NCI-H1417 (cell line): ENCODE measurements at regions not wholly inside any gene's neighbourhood (a gene's known extent, or its start where the extent isn't known, plus 50 kb on each side); places are given as distances from the start of the nearest gene placed in this dataset.
"Not testable (repeated sequence)": the region's sequence is repeated elsewhere in the genome, so short reads cannot be mapped to it uniquely, and the experiment has no call there.

ENCODE experiments used
- DNase-seq, 3 experiments: peaks; one replicate each; lab custom pipeline; 2025; lab: John Stamatoyannopoulos, UW

DNA sequence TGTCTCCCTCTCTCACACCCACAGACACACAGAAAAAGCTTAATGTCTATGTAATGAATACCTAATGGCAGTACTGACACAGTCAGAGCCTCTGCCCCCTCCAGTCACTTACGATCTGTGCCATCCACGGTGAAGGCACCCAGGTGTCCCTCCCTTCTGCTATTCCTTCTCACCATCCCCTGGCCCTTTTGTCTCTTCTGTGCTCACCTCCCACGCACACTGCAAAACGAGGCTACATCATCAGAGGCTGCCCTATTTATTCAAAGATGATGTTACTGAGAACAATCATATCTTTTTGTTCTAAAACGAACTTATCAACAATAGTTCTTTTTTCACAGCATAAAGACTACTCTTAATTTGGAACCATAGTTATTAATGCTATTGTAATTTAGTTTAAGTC, 246.9 kb upstream of the MKLN1 start:
- no peak for DNase-seq

DNA sequence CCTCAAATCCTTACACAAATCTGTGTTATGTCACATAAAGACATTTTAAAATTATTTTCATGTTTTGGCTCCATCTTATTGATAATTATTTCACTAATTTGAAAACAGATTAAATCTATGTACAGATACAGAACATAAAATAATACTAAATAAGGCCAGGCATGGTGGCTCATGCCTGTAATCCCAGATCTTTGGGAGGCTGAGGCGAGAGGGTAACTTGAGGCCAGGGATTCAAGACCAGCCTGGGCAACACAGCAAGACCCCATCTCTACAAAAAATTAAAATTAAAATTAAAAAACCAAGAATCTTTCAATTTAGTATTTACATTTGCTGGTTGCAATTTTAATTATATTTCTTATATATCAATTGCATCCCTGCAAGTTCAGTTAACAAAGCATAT, 246.4 kb upstream of the MKLN1 start:
- no peak for DNase-seq

DNA sequence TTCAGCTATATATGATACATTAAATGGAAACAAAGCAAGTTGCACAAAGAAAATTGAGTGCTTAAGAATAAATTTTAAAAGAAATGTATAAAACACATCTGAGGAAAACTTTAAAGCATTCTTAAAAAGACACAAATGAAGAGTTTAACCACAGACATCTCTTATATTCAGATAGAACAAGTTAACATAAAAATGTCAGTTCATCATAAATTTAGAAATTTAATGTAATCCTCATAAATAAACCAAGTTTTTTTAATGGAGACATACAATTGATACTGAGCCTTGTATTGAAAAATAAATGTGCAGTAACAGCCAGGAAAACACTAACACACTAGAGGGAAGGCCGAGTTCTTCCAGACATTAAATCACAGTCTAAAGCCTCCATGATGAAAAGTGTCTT, 243.9 kb upstream of the MKLN1 start:
- DNase-seq: no peak

DNA sequence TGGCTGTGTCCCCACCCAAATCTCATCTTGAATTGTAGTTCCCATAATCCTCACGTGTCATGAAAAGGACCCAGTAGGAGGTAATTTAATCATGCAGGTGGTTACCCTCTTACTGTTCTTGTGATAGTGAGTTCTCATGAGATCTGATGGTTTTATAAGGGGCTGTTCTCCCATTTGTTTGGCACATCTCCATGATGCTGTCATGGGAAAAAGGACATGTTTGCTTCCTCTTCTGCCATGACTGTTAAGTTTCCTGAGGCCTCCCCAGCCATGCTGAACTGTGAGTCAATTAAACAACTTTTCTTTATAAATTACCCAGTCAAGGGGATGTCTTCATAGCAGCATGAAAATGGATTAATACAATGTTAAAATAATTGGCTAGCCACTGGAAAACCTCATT, 243.3 kb upstream of the MKLN1 start:
- not testable (repeated sequence) for DNase-seq

DNA sequence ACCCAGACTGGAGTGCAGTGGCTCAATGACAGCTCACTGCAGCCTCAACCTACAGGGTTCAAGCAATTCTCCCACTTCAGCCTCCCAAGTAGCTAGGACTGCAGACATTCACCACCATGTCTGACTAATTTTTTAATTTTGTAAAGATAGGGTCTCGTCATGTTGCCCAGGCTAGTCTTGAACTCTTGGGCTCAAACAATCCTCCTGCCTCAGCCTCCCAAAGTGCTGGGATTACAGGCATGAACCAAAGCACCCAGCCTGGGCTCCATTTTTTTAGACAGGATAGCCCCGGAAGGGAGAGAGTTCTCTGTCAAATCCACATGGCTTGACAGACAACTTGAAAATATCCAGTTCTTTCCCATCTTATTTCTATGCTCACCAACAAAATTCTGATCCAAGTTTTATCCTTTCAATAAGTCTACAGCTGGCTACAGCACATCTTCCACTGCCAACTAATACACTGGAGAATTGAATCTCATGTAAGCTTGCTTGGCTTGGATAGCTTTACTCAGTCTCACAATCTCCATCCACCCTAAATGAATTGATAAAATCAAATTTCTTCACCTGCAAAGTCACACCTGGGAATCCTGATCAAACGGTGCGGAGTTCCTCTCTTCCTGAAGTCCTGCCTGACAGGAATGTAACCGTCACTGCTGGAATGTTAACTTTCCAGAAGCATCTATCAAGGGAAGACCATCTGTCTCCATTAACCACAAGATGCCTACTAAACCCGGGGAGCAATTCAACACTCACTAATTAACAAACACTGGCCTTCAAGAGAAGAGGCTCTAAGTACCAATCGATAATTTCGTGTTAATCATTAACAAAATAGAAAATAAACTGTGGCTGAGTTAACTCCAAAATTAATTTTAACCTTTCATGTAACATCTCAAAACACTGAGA, 239.7 kb upstream of the MKLN1 start:
- no peak for DNase-seq

DNA sequence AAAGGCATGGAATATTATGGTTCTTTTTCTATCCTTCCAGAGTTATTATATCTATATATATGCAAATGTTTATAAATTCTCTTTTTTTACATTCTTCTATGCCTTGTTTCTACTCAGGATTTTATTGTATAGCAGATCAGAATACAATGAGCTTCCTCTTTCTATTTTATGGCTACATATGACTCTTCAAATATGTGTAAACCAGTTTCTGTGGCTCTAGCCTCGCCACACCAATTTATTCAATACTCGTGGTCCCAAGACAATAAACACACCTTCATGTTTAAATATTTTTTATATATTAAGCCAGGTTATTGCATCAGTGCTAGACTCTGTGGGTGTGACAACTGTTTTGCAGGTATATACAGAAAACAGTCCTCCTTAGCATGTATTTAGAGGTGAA, 237.5 kb upstream of the MKLN1 start:
- DNase-seq: no peak

DNA sequence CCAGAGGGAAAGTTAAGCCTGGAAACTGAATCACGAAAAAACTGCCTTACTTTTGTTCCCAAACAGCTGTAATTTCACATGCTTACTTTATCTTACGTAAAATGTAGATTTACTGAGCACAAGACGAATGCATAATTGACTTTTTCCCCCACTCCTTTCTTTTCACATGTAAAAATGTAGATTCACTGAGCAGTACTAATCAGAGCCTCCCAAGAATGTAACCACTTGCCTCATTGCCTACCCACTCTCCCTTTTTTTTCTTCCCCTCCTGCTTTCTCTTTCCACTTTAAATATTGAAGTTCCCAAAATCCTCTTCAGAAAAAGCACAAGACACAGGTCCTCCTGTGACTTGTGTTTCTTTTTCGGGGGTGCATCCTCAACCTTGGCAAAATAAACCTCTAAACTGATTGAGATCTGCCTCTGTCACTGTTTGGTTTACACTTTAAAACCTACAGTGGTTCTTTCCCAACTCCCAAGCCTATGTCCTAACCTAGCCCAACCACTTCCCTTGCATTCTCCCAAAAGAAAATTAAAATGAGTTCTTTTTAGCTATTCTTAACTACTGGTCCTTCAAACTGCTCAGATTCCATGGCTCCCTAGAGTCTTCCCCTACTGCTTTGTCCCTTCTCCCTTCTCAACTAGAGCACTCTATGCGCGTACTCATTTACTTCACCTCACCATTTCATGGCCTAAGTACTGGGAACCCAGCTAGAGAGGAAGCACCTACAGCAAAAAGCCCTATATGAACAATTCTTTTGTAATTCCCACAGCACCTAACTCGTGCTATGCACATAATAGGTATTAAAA, 236.6 kb upstream of the MKLN1 start:
- DNase-seq: no peak

DNA sequence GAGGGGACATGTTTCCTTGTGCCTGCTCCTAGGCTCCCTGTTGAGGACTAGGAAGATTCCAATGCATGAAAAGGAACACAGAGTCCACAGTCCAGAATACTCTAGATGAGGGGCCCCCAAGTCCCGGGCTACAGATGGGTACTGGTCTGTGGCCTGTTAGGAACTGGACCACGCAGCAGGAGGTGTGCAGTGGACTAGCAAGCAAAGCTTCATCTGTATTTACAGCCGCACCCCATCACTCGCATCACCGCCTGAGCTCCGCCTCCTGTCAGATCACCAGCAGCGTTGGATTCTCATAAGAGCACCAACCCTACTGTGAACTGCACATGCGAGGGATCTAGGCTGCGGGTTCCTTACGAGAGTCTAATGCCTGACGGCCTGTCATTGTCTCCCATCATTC, 233.0 kb upstream of the MKLN1 start:
- no peak for DNase-seq

DNA sequence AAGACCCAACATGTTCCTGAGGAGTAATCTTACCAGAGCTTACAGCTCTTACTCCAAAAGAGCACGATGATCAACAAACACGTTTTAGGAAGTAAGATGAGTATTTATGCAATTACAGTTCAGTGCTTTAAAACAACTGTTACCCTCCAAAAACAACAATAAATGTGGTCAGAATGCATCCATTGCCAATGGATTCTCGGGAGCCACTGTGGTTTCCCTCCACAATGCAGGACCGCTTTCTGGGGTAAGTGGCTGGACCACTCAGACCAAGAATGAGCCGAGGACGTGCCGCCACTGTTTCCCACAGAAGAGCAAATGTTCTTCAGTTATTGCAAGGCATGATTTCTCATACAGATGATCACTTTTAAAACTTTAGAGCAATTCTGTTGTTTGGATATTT, 232.3 kb upstream of the MKLN1 start:
- DNase-seq: no peak

DNA sequence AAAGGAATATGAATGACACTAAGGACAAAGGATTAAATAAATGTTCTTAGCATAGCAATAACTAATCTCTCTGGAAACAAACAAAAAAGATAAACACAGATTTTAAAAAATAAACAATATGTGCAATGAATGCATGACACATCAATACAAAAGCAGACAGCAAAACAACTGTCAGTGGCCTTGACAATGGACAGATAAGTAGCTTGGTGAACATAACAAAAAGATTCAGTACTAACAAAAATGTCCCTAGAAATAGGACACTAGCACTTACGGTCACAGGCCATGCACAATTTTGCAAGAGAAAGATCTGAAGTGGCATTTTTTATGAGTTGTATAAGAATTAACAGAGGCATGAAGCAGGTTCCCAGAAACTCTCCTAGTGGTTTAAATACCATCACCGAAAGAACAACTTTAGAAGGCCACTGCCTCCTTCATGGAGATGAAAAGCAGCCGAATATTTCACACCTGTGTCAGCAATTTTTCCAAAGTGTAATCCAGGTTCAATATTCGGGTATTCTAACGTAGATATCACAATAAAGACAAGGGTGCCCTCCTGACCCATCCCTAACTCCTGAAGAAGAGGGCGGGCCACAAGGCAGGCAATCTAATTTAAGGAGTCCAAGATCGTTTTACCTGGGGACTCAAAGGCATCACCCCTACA, 231.3 kb upstream of the MKLN1 start:
- DNase-seq: no peak

DNA sequence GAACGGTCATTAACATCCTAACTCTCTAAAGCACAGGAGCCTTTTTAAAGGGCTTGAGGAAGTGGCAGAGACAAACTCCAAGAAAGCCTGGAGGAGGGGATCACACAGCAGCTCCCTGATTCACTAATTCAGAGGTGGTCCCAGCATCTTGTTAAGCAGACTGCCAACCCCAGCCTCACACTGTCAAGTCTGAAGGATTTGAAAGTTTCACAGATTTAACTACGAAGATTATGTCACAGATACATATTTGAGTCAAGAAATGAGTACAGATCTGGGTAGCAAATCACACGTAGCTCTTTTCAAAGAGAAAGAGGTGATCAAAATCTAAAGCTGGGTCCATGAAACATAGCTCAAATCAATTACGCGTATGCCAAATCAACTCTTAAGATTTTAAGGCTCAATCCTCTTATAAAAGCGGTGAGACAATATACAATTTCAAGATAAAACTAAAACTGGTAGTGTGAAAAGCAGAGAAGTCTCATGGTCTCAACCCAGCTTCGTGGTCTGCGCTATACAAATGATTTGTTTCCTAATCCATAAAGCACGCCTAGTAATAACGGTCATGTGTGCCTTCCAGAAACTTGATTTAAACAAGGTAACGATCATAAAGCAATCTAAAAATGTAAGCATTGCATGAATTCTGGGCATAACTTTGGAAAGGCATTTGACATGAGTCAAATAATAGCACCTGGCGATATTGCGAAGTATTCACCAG, 229.9 kb upstream of the MKLN1 start:
- no peak for DNase-seq

DNA sequence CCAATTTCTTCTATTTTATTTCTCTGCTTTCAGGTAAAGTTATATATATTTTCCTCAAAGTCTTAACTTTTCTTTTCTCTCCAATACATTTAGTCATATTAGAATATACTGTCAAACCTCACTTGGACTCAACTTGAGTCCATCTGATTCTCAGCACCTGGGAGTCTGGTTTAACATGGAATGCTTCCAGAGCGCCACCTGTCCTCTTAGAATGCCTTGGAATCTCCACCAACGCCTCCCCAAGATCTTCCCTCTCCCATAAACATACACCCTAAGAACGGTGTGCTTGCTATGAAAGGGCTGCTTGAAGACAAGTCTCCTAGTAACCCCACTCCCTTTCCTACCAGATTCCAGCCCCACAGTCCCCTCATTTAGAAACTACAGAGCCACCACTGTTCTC, 229.1 kb upstream of the MKLN1 start:
- no peak for DNase-seq

DNA sequence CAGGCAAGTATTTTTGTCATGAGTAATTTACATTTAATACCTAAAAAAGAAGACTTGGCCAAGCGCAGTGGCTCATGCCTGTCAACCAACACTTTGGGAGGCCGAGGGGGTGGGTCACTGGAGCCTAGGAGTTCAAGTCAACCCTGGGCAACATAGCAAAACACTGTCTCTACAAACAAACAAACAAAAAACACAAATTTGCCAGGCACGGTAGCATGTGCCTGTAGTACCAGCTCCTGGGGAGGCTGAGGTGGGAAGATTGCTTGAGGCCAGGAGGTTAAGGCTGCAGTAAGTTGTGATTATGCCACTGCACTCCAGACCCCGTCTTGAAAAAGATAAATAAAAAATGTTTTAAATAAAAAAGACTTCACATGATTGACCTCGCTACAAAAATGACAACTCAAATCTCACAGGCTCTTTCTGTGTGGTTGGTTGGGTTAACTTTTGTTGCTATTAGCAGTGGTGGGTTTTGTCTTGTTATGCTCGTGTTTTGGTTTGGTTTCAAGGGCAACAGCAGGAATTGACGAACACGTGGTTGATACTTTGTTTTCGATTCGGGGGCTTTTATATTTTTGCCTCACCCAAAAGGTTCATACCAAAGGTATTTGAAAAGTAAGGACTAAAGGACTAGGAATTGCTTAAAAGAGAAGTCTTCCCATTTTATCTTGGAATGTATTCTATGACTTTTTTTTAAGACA, 227.2 kb upstream of the MKLN1 start:
- DNase-seq: no peak

DNA sequence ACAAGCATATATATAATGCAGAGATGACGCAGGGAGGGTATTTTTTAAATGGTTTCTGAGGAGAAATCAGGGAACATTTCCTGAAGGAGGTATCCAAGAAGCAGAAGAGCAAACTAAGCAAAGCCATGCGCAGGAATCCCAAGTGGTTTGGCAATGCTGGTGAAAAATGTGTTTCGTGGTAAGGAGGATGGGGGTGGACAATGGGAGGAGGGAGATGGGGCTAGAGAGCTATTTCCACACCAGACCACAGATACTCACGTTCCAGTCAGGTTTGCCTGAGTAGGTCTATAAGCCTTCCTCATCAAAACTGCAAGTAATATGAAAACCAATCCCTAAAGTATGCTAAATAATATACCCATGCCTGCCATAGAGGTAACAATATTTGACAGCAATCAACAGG, 223.7 kb upstream of the MKLN1 start:
- no peak for DNase-seq

DNA sequence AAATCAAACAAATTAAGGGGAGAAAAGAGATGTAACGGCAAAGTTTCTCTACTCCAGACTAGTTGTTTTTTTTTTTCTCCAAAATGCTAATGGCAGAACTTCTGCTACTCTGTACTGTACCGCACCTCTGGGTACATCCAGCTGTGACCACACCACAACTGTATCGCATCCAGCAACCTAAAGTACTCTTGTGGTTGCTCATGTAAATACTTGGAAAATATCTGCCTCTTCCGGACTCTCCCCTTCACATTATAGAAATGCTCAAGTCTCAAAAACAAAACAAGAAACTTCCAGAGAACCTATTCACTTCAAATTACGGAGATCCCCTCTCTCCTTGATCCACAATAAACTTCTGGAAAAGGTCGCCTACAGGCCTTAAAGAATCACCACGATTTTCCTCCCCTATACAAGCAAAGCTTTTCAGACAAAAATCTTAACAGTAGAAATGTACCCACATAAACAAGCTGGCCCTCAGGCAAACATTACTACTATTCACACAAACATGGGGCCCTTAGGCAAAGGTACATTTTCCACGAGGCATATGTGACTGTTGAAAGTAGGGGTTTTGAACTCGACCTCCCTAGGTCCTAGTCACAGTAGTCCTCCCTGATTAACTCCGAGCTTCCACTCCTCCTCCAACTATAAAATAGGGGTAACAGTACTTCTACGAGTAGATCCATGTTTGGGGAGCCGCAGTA, 222.9 kb upstream of the MKLN1 start:
- no peak for DNase-seq

DNA sequence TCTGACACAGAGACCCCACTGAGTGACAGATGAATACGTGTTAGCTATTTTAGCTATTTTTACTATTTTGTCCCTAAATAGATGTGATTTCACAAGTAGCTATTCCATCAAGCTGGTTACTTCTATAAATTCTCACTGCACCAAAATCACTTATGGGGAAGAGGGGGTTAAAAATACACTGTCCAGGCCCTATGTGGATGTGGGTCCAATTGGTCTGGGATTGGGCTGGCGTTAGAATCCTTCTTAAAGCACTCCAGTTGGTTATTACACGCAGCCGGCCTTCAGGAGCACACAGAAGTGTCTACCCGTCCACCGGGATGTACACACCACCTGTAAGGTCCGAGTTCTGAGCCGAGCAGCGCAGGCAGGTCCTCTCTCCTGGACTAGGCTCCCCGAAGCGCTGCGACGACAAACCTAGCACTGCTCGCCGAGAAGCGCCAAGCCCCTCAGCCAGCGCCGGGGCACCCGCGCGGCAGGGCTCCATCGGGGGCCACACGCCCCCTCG, 222.3 kb upstream of the MKLN1 start:
- peak in 1 of 3 experiments; percentile 86 for DNase-seq

DNA sequence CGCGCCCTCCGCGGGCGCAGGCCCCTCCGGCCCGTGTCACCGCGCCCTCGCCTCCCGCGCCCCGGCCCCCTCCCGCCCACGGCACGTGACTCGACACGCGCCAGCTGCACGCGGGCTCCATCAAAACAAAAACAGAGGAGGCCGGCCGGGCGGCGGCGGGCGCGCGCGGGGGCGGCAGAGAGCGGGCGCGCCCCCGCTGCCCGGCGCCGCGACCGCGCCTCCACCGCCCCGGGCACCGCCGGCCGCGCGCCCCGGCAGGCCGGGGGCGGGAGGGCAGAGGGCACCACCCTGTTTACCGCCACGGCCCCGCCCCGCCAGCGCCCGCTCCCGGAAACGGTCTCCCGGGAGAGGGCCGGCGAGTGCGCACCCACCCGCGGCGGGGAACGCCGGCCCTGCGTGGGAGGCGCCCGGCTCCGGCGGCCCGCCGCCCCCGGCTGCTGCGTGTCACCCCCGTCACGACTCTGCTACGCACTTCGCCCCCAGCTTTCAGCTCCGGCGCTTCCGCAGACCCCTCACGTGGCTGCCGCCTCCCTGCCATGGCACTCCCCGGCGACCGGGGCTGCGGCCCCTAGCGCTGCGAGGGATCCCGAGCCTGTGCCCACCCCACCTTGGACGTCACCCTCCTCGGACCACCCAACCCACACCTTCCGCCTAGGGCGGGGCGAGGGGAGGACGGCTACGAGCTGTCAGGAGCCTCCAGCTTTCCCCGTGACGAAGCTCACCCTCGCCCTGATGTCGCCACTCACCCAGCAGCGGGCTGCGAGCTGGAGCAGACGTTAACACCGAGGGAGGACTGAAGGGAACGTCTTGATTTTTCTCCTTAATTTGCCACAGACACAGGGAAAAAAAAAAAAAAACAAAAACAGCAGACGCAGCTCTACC, 221.6 kb upstream of the MKLN1 start:
- peak; percentile 75 to 92 (median 86) for DNase-seq

DNA sequence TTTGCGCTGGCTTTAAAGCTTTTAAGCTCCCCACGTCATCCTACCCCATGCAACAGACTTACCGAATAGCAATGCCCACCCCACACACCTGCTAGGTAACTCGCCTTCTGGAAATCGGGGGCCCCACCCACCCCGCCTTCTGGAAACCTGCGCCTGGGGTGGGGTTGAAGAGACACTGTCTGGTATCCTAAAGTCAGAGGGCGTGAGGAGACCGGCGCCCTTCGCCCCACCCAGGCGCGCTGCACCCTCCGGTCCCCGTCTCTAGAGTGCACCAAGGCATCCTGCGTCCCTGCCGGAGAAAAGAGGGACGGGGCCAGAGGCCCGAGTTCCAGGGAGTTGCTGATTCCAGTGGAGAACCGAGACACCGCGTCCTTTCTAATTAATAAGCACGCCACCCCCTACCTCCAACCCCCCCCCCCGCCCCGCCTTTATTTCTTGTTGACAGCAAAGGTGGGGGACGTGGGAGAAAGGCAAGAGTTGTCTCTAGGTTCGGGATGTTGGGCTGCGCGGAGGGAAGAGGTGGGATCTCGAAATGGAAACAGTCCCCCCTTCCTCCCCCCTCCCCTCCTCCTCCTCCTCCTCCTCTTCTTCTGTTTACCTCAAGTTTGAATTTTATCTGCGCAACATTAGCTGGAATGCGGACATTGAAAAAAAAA, 220.9 kb upstream of the MKLN1 start:
- peak; percentile 41 to 78 (median 78) for DNase-seq
